ENCODE measurements at regions not wholly inside any gene's neighbourhood (a gene's known extent, or its start where the extent isn't known, plus 50 kb on each side); places are given as distances from the start of the nearest gene placed in this dataset.

DNA sequence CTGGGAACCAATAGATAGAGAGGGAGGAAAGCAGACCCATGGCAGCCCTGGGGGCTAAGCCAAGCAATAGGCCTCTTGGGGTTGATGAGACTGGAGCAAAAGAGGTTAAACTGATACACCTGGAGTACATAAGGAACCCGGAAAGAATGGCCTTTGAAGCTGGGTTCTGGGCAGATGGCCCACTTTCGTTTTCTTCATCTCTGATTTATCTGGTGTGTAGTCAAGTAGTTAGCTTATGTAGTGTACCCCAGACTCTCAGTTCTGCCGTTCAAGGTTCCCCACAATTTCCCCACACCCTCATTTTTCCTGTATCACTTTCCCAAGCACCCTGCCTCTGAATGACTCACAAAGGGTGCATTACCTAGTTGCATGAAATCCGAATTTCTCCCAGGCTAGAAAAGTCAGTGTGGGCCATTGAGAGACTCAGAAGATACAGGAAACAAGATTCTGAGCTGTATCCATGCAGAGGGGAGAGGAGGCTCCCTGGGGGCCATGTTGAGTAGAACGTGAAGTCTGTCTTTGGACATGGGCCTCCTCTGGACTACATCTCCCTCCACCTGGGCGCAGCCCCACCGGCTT, 235.0 kb downstream of the LOXHD1 start:
- no peak for TF ChIP-seq ELF4 (IDR thresholded peaks at IDR 0.05)
- TF ChIP-seq SUZ12 (IDR thresholded peaks at IDR 0.05) = no peak
- no peak for TF ChIP-seq TARDBP (IDR thresholded peaks at IDR 0.05)
- no peak for TF ChIP-seq BHLHE40 (IDR thresholded peaks at IDR 0.05; ENCODE audit: borderline replicate concordance)
- no peak for TF ChIP-seq FOXA1 (IDR thresholded peaks at IDR 0.05)
- TF ChIP-seq FOXM1 (IDR thresholded peaks at IDR 0.05; ENCODE audit: borderline replicate concordance) = no peak
- TF ChIP-seq FOXK2 (IDR thresholded peaks at IDR 0.05) = no peak
- no peak for TF ChIP-seq SP1 (IDR thresholded peaks at IDR 0.05)
- TF ChIP-seq CTBP1 (IDR thresholded peaks at IDR 0.05; ENCODE audit: borderline replicate concordance) = no peak
- TF ChIP-seq ARNT (IDR thresholded peaks at IDR 0.05) = no peak
- no peak for TF ChIP-seq L3MBTL2 (conservative IDR thresholded peaks at IDR 0.05)
- TF ChIP-seq ZNF384 (IDR thresholded peaks at IDR 0.05) = no peak
- TF ChIP-seq, protein P1, sequence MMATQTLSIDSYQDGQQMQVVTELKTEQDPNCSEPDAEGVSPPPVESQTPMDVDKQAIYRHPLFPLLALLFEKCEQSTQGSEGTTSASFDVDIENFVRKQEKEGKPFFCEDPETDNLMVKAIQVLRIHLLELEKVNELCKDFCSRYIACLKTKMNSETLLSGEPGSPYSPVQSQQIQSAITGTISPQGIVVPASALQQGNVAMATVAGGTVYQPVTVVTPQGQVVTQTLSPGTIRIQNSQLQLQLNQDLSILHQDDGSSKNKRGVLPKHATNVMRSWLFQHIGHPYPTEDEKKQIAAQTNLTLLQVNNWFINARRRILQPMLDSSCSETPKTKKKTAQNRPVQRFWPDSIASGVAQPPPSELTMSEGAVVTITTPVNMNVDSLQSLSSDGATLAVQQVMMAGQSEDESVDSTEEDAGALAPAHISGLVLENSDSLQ (IDR thresholded peaks at IDR 0.05) = no peak
